IMR-90 (cell line): ENCODE measurements at regions not wholly inside any gene's neighbourhood (a gene's known extent, or its start where the extent isn't known, plus 50 kb on each side); places are given as distances from the start of the nearest gene placed in this dataset.

Experiments
- ATAC-seq: fragments of 200-7000 bp; cut with Tn5 transposase; 2 replicates; pipeline ENCODE4 v1.9.1; 2020; ENCODE audit warnings: low read depth, mild to moderate bottlenecking, moderate library complexity
- BruUV-seq: library from RNA; stranded (reverse); fragments of 400-500 nt; replicated peaks from 2 replicates; lab custom pipeline; 2021; lab: Mats Ljungman, UMichigan
- CTCF ChIA-PET: fragments of 300-600 bp; formaldehyde crosslinking; extraction: SDS; loops from one replicate; lab custom pipeline; 2021; ENCODE audit warnings: antibody characterized with exemption; lab: Yijun Ruan, JAX
- POLR2A ChIA-PET: fragments of 300-600 bp; sonication (Branson Sonifier 250); formaldehyde crosslinking; loops from one replicate; lab custom pipeline; 2022; ENCODE audit warnings: antibody characterized with exemption; ENCODE audit not compliant: unreplicated experiment; lab: Charles Lee
- DNase-seq: peaks from one replicate; pipeline ENCODE4 v3.0.0; 2013
- H2AFZ ChIP-seq: replicated peaks from 2 replicates; pipeline ENCODE3; 2013; ENCODE audit warnings: low read length, mild to moderate bottlenecking; ENCODE audit not compliant: poor library complexity
- H2AK5ac ChIP-seq: 2 replicates; pipeline ENCODE4 v1.6.1; 2013; ENCODE audit warnings: low read depth, low read length, inconsistent platforms
- H2AK9ac ChIP-seq: replicated peaks from 2 replicates; pipeline ENCODE3; 2013; ENCODE audit warnings: mild to moderate bottlenecking, low read depth, low read length, moderate library complexity; ENCODE audit not compliant: poor library complexity
- H2BK120ac ChIP-seq: 2 replicates; pipeline ENCODE4 v1.6.1; 2013; ENCODE audit warnings: low read depth, low read length, inconsistent platforms
- H2BK15ac ChIP-seq: 3 replicates; pipeline ENCODE4 v1.6.1; 2013; ENCODE audit warnings: low read depth, low read length, inconsistent platforms
- H2BK20ac ChIP-seq: 2 replicates; pipeline ENCODE4 v1.6.1; 2013; ENCODE audit warnings: low read depth, mild to moderate bottlenecking, inconsistent platforms, low read length, moderate library complexity
- H2BK5ac ChIP-seq: 2 replicates; pipeline ENCODE4 v1.6.1; 2013; ENCODE audit warnings: mild to moderate bottlenecking, low read depth, low read length, inconsistent platforms; ENCODE audit not compliant: poor library complexity, severe bottlenecking
- H3K14ac ChIP-seq: replicated peaks from 2 replicates; pipeline ENCODE4 v1.6.1; 2013; ENCODE audit warnings: low read depth, low read length, inconsistent platforms
- H3K18ac ChIP-seq: 2 replicates; pipeline ENCODE4 v1.6.1; 2013; ENCODE audit warnings: low read depth, low read length, control low read depth
- H3K23ac ChIP-seq: 2 replicates; pipeline ENCODE4 v1.6.1; 2013; ENCODE audit warnings: low read depth, low read length, inconsistent platforms
- H3K27ac ChIP-seq: 2 replicates; pipeline ENCODE4 v1.5.1; 2013; ENCODE audit warnings: mild to moderate bottlenecking, control low read depth, low read length; ENCODE audit not compliant: insufficient read depth
- H3K27me3 ChIP-seq: 2 replicates; pipeline ENCODE4 v1.6.1; 2013; ENCODE audit warnings: low read length; ENCODE audit not compliant: control insufficient read depth, insufficient read depth
- H3K36me3 ChIP-seq: 2 replicates; pipeline ENCODE4 v1.6.1; 2013; ENCODE audit warnings: low read length, mixed read lengths; ENCODE audit not compliant: control insufficient read depth, insufficient read depth
- H3K4ac ChIP-seq: 2 replicates; pipeline ENCODE4 v1.6.1; 2013; ENCODE audit warnings: low read depth, low read length, inconsistent platforms
- H3K4me1 ChIP-seq: 2 replicates; pipeline ENCODE4 v1.6.1; 2013; ENCODE audit warnings: low read length, mixed read lengths; ENCODE audit not compliant: control insufficient read depth, insufficient read depth
- H3K4me2 ChIP-seq: 2 replicates; pipeline ENCODE4 v1.6.1; 2013; ENCODE audit warnings: low read depth, mild to moderate bottlenecking, control low read depth, low read length, moderate library complexity
- H3K4me3 ChIP-seq: 2 replicates; pipeline ENCODE4 v1.5.1; 2013; ENCODE audit warnings: low read depth, mild to moderate bottlenecking, control low read depth, low read length, moderate library complexity; ENCODE audit not compliant: insufficient read depth
- H3K56ac ChIP-seq: 2 replicates; pipeline ENCODE4 v1.6.1; 2013; ENCODE audit warnings: low read length, inconsistent platforms; ENCODE audit not compliant: insufficient read depth; ENCODE audit errors: extremely low read depth
- H3K79me1 ChIP-seq, 2 experiments: 2 replicates each; pipeline ENCODE4 v1.6.1; 2013; ENCODE audit warnings: low read length in 2 of 2, inconsistent platforms in 1 of 2, low read depth in 1 of 2
- H3K9ac ChIP-seq: 2 replicates; pipeline ENCODE4 v1.6.1; 2013; ENCODE audit warnings: low read depth, low read length, control low read depth
- H3K9me1 ChIP-seq: 2 replicates; pipeline ENCODE4 v1.6.1; 2013; ENCODE audit warnings: low read length, inconsistent platforms; ENCODE audit not compliant: insufficient read depth
- H3K9me3 ChIP-seq: 2 replicates; pipeline ENCODE4 v1.6.1; 2013; ENCODE audit warnings: low read length; ENCODE audit not compliant: control insufficient read depth, insufficient read depth
- H4K20me1 ChIP-seq: 2 replicates; pipeline ENCODE4 v1.6.1; 2013; ENCODE audit warnings: low read length, inconsistent platforms; ENCODE audit not compliant: insufficient read depth
- H4K5ac ChIP-seq: 2 replicates; pipeline ENCODE4 v1.6.1; 2013; ENCODE audit warnings: mild to moderate bottlenecking, low read depth, low read length, control low read depth
- H4K8ac ChIP-seq, 2 experiments: 2 replicates each; pipeline ENCODE4 v1.6.1; 2013; ENCODE audit warnings: low read depth in 2 of 2, low read length in 2 of 2, control low read depth in 1 of 2, inconsistent platforms in 1 of 2
- H4K91ac ChIP-seq: 2 replicates; pipeline ENCODE4 v1.6.1; 2013; ENCODE audit warnings: low read depth, low read length, inconsistent platforms; ENCODE audit not compliant: insufficient read depth
- CEBPB ChIP-seq: IDR thresholded peaks from 2 replicates; pipeline ENCODE4 v1.6.1; 2012; ENCODE audit warnings: low read depth, low read length, improper control_type of control experiment
- POLR2A ChIP-seq: IDR thresholded peaks from 2 replicates; pipeline ENCODE4 v1.6.1; 2012; ENCODE audit warnings: mild to moderate bottlenecking, low read depth, low read length
- RCOR1 ChIP-seq: IDR thresholded peaks from 2 replicates; pipeline ENCODE4 v1.6.1; 2012; ENCODE audit warnings: mild to moderate bottlenecking, low read length, improper control_type of control experiment; ENCODE audit not compliant: insufficient replicate concordance
- RFX5 ChIP-seq: IDR thresholded peaks from 2 replicates; pipeline ENCODE4 v1.8.0; 2012; ENCODE audit warnings: low read depth, mild to moderate bottlenecking, low read length, moderate library complexity
- WGBS, 2 experiments: methylation state at CpG; one replicate each; pipeline versions ENCODE4 v1.1.5 to v1.1.7; 2013; ENCODE audit warnings: missing lambda C conversion rate in 2 of 2; ENCODE audit not compliant: insufficient read length in 1 of 2; ENCODE audit errors: extremely low coverage in 2 of 2; 5-methylcytosine and 5-hydroxymethylcytosine counted together
- dilution Hi-C: fragments of 300-500 bp; cut with HindIII; formaldehyde crosslinking; loops from one replicate; pipeline ENCODE4 v1.14.3; 2018; ENCODE audit warnings: low sequenced_read_pairs; ENCODE audit not compliant: unreplicated experiment
- in situ Hi-C: fragments of 300-500 bp; cut with MboI; formaldehyde crosslinking; loops from 3 replicates; pipeline ENCODE4 v1.14.3; 2019; ENCODE audit warnings: low sequenced_read_pairs, inconsistent platforms, mixed read lengths
- intact Hi-C: fragments of 100-400 bp; cut with micrococcal nuclease; formaldehyde crosslinking; loops from 2 replicates; pipeline ENCODE4 v1.10.0; 2022

DNA sequence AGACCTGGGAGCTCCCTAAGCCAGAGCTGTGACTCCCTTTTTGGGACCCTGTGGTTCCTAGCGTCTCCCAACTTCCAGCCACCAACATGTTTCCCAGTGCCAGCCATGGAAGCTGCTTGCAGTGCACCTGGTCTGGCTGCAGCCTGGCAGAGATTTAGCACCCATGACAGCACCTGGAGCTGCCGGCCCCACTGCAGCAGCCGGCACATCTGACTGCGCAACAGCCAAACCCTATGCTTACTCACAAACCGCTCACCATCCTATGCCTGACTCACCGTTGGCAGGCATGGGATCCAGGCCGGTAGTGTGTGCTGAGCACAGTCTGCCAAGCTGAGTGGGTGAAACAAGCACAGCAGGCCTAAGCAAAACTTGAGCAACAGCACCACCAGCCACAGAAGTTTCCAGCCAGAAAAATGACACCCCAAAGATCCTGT, 435.9 kb upstream of the PRMT6 start:
- POLR2A ChIA-PET = no interaction called here
- H3K14ac ChIP-seq = no peak overlapping the region
- TF ChIP-seq CEBPB (no peak), RCOR1 (no peak), RFX5 (no peak), POLR2A (no peak)
- no peak overlapping the region for H3K23ac ChIP-seq
- no peak overlapping the region for H3K56ac ChIP-seq
- no peak overlapping the region for H4K8ac ChIP-seq
- ATAC-seq (no peak), DNase-seq (no peak)
- no peaks in the 10 kb centered on the region for H3K36me3 ChIP-seq
- BruUV-seq = no TSS peak
- no peak overlapping the region for H4K5ac ChIP-seq
- peaks cover 11% of the 10 kb centered on the region; the same call in 1 of the 2 replicates for H3K9me3 ChIP-seq
- H2AK5ac ChIP-seq = no peak overlapping the region
- H2BK120ac ChIP-seq = no peak overlapping the region
- no peak overlapping the region for H2AFZ ChIP-seq
- no peak overlapping the region for H3K18ac ChIP-seq
- dilution Hi-C loops (no loop called here), in situ Hi-C loops (no loop called here), intact Hi-C loops (no loop called here)
- no peak overlapping the region for H3K4me3 ChIP-seq
- no peak overlapping the region for H3K9ac ChIP-seq
- no peak overlapping the region for H2BK20ac ChIP-seq
- H3K27me3 ChIP-seq = no peaks in the 10 kb centered on the region
- H2BK15ac ChIP-seq = no peak overlapping the region
- H3K4me2 ChIP-seq = no peak overlapping the region
- H2BK5ac ChIP-seq = no peak overlapping the region
- H3K27ac ChIP-seq = no peak overlapping the region
- H4K91ac ChIP-seq = no peak overlapping the region
- no peaks in the 10 kb centered on the region for H3K9me1 ChIP-seq
- CTCF ChIA-PET = no interaction called here
- H3K4me1 ChIP-seq = no peaks in the 10 kb centered on the region
- no peaks in the 10 kb centered on the region for H3K79me1 ChIP-seq
- no peaks in the 10 kb centered on the region for H4K20me1 ChIP-seq
- H2AK9ac ChIP-seq = no peak overlapping the region
- H3K4ac ChIP-seq = no peak overlapping the region
- WGBS, 2 experiments = no CpG with 5 or more reads among the region's 7 CpGs
